ENCODE measurements at regions not wholly inside any gene's neighbourhood (a gene's known extent, or its start where the extent isn't known, plus 50 kb on each side); places are given as distances from the start of the nearest gene placed in this dataset.

GRCh38 chr1:60821156-60821555 lies 261.2 kb upstream of the NFIA start:
- ATAC-seq (no peak), DNase-seq (ENCODE audit: low spot score) (no peak)
- no peaks in the 10 kb centered on the region for H3K27me3 Mint-ChIP-seq (ENCODE audit: low read depth)
- no peaks in the 10 kb centered on the region for H3K36me3 Mint-ChIP-seq
- H3K4me1 Mint-ChIP-seq: no peaks in the 10 kb centered on the region
- H3K4me3 Mint-ChIP-seq: no peak overlapping the region
- ChIA-PET POLR2A (no interaction called here), CTCF (no interaction called here)
- peaks cover 4% of the 10 kb centered on the region for H3K9me3 Mint-ChIP-seq
- TF ChIP-seq HMGXB4 (CRISPR knock-in tag; IDR thresholded peaks at IDR 0.05) (no peak), FOXK1 (CRISPR knock-in tag; IDR thresholded peaks at IDR 0.05) (no peak), ERG (CRISPR knock-in tag; IDR thresholded peaks at IDR 0.05) (no peak), ZNF532 (CRISPR knock-in tag; IDR thresholded peaks at IDR 0.05; ENCODE audit: borderline replicate concordance) (no peak), ZBTB21 (CRISPR knock-in tag; IDR thresholded peaks at IDR 0.05; ENCODE audit: borderline replicate concordance) (no peak), ZNF396 (CRISPR knock-in tag; IDR thresholded peaks at IDR 0.05; ENCODE audit: borderline replicate concordance) (no peak)
- no peak overlapping the region for H3K27ac Mint-ChIP-seq

- no peaks in the 10 kb centered on the region for H3K36me3 Mint-ChIP-seq
- ATAC-seq: no peak
Observed at GRCh38 chr1:60818969-60819701, 263.2 kb upstream of the NFIA start.

GRCh38 chr1:60813071-60813470 lies 269.3 kb upstream of the NFIA start:
- Mint-ChIP-seq H3K27ac (no peak overlapping the region), H3K4me1 (peaks cover 3% of the 10 kb centered on the region; the same call in 1 of the 2 replicates), H3K27me3 (ENCODE audit: low read depth) (no peaks in the 10 kb centered on the region), H3K9me3 (peaks cover 20% of the 10 kb centered on the region), H3K36me3 (peaks cover 9% of the 10 kb centered on the region), H3K4me3 (no peak overlapping the region)
- ChIA-PET CTCF (interaction anchor here (1.0 kb wide), 1 partner anchor 12 kb away, joined by 3 read pairs; no protein-coding TSS in a partner anchor), POLR2A (no interaction called here)
- ATAC-seq (no peak), DNase-seq (ENCODE audit: low spot score) (no peak)
- TF ChIP-seq TEAD1 (CRISPR knock-in tag; IDR thresholded peaks at IDR 0.05) (no peak), AR (CRISPR knock-in tag; IDR thresholded peaks at IDR 0.05) (no peak), ZMAT4 (CRISPR knock-in tag; IDR thresholded peaks at IDR 0.05) (no peak), FOXK1 (CRISPR knock-in tag; IDR thresholded peaks at IDR 0.05) (no peak), USF2 (CRISPR knock-in tag; IDR thresholded peaks at IDR 0.05) (no peak), CREM (CRISPR knock-in tag; IDR thresholded peaks at IDR 0.05) (no peak), PREB (CRISPR knock-in tag; IDR thresholded peaks at IDR 0.05; ENCODE audit: borderline replicate concordance) (no peak), ZNF263 (CRISPR knock-in tag; IDR thresholded peaks at IDR 0.05; ENCODE audit: low read depth) (no peak)

More at GRCh38 chr1:60818969-60819701, 263.2 kb upstream of the NFIA start:
- H3K4me1 Mint-ChIP-seq: no peaks in the 10 kb centered on the region
- 0 out of 2 replicates have a peak, but pooled peaks cover 3% of the 10 kb centered on the region for H3K9me3 Mint-ChIP-seq
- TF ChIP-seq MXD4 (CRISPR knock-in tag; IDR thresholded peaks at IDR 0.05; ENCODE audit: borderline replicate concordance) (no peak), ZNF263 (CRISPR knock-in tag; IDR thresholded peaks at IDR 0.05; ENCODE audit: low read depth) (no peak), E2F5 (CRISPR knock-in tag; IDR thresholded peaks at IDR 0.05) (no peak)
- POLR2A ChIA-PET: no interaction called here
- no peak for DNase-seq (ENCODE audit: low spot score)
- H3K4me3 Mint-ChIP-seq: no peak overlapping the region
- H3K27ac Mint-ChIP-seq: no peak overlapping the region
- H3K27me3 Mint-ChIP-seq (ENCODE audit: low read depth): no peaks in the 10 kb centered on the region
- CTCF ChIA-PET: no interaction called here
